NCI-H82 treated with DMSO at 0.1 percent for 48 hours (cell line): ENCODE measurements at regions not wholly inside any gene's neighbourhood (a gene's known extent, or its start where the extent isn't known, plus 50 kb on each side); places are given as distances from the start of the nearest gene placed in this dataset.
"Not testable (repeated sequence)": the region's sequence is repeated elsewhere in the genome, so short reads cannot be mapped to it uniquely, and the experiment has no call there.

Experiments
- DNase-seq: peaks from one replicate; lab custom pipeline; 2025; ENCODE audit not compliant: unreplicated experiment; lab: John Stamatoyannopoulos, UW

DNA sequence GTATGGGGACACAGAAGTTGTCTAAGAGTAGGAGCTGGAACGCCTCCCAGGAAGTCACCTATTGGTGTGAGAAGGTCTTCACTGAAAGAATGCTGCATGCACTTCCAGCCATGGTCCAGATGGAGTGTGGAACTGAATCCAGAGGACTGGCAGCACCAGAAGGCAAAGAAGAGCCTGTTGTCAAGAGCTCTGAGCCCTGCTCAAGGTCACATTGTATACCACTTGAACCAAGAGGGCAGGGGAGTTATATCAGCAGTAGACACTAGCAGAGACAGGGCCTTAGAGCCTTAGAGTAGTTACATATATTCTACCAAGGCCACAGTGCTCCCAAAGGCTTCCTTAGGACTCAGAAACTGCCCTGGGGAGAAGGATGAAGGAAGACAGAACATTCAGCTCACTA lies 130.8 kb upstream of the POC5 start:
- no peak for DNase-seq

DNA sequence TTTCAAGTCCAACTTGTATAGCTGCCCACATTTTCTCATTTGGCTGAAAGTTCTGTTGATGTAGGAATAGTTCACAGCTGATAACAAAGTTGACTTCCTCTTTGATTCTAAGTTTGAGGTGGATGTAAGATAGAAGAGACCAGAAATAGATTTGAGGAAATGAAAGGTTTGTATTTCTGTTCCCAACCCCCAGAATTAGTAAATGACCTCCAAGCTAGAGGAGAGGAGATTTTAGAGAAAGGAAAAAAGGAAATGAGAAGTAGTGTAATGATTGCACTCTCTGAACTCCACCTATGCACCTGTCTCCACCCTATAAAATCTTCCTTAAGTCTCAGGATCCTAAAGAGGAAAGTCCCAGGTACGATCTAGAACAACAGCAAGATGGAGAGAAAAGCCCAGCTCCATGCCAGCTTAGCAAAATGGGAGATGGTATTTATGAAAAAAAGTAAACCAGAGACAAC lies 130.4 kb upstream of the POC5 start:
- no peak for DNase-seq

DNA sequence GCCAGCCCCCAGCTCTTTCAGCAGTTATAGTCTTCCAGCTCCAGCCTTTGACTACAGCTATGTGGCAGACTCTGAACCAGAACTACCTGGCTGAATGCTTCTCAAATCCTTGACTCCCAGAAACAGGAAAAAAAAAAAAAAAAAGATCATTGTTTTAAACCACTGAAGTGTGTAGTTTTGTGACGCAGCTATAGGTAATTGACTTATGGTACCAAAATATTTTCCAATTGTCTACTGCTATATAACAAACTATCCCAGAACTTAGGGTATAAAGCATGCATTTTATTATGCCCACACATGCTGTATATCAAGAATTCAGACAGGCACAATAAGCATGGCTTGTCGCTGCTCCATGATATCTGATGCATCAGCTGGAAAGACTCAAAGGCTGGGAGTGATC lies 127.1 kb upstream of the POC5 start:
- no peak for DNase-seq

DNA sequence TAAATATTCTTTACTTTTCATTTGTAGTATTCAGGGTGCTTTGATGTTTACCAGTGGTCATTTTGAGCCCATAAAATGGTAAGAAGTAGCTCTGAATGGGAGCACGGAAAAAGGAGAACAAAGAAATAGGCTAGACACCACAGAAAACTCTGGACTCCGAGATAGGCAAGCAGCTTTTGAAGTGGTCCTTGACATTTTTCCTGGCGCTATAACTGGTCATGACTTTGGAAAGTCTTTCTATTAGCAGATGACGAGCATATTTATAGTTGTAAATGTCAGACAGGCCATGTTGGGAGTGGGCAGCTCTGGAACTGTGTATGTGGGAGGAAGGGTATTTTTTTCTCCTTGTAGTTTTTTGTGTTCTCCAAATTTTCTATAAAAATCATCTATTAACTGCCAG lies 126.1 kb upstream of the POC5 start:
- DNase-seq = no peak

DNA sequence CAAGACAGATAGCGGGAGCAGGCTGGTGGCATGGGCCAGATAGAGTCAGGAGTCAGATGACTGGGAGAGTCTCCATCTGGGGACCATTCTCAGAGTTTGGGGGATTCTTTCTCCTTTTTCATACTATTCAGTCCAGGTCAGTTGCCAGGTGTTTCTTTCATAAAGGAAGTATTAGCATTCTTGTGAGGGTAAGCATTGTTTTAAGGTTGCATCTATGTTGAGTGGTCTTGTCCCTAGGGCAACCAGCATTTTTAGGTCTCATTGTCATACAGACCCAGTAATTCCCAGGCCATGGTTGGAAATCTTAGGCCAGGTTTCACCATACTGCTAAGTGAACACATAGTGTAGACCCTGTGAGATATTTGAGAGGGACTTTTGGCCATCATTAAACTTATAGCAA lies 122.3 kb upstream of the POC5 start:
- no peak for DNase-seq

DNA sequence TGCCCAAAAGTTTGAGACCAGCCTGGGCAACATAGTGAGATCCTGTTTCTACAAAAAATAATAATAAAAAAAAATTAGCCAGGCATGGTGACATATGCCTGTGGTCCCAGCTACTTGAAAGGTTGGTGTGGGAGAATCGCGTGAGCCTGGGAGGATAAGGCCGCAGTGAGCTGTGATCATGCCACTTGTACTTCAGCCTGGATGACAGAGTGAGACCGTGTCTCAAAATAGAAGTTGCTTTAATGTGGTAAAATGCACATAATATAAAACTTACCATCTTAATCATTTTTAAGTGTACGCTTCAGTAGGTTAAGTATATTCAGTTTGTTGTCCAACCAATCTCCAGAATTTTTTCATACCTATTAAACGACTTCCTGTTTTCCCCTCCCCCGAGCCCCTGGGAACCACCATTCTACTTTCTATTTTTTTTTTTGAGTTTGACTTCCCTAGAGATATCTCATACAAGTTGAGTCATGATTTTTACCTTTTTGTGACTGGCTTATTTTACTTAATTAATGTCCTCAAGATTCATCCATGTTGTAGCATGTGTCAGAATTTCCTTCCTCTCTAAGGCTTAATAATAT lies 120.1 kb upstream of the POC5 start:
- DNase-seq = no peak

DNA sequence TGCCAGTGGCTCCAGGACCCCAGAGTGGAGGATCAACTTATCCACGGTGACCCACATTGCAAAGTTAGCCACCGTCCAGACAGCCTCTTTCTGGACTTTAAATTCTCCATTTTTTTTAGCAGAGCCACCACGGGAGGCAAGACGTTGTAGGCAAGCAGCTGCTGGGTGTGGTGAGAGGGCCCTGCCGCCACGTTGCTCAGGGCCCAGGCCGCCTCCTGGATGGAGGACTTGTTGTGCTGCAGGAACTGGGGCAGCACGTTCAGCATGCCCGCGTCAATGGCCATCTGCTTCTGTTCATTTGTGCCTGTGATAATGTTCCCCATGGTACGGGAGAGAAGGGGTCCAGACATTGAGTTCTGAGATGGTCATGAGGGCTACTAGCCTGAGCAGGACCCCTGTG lies 114.3 kb upstream of the POC5 start:
- DNase-seq = no peak

DNA sequence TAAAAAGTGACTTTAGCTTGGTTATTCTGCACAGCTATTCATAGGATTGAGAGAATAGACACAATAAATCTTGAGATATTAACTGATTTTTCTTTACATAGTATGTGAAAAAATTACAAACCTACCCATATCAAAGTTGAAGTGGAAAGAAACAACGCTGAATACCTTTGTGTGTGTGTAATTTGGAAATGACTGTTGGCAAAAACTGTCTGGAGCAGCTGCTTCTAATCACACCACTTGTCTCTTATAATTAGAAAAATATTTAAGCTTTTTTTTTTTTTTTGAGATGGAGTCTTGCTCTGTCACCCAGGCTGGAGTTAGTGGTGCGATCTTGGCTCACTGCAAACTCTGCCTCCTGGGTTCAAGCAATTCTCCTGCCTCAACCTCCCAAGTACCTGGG lies 110.8 kb upstream of the POC5 start:
- no peak for DNase-seq

DNA sequence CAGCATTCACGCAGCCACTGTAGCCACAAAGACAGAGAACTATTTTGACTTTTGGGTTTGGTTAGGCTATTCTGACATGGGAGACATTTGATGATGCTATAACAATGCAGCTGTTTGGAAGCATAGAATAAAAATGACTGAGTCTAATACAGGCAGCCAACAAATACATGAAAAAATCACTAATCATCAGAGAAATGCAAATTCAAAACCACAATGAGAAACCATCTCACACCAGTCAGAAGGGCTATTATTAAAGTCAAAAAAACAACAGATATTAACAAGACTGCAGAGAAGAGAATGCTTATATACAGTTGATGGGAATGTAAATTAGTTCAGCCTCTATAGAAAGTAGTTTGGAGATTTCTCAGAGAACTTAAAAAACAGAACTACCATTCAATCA lies 107.1 kb upstream of the POC5 start:
- no peak for DNase-seq

DNA sequence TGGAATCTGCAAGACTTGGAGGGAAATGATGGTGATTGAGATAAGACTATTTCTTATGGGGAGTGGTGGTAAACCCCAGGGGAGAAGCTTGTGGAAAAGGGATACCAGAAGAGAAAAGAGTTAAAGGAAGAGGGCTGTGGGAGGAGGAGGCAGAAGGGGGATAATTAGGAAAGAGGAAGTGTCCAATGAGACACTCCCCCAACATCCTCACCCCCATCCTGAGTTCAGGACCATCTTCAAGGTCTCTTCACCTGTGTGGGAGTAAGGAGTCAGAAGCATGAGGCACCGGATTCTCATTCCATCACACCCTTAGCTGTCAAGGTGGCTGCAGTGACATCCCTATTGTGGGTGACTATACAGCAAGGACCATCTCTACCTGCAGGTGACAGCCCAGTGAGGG lies 106.6 kb upstream of the POC5 start:
- no peak for DNase-seq

DNA sequence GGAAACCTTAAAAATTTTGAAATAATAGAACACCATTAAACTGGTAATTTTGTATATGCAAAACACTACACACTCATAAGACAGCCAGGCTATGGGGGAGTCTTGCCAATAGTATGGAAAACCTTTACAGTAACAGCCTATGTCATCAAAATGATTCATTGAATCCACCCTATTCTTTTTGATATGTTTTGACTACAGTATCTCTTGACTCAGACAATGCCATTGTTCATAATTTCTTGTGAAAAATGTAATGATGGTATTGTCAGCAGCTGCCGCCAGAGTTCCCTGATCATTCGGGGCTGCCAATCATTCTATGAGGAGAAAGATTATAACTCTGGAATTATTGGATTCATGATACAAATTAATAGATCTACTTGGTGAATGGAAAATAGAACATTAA lies 101.4 kb upstream of the POC5 start:
- DNase-seq = no peak

DNA sequence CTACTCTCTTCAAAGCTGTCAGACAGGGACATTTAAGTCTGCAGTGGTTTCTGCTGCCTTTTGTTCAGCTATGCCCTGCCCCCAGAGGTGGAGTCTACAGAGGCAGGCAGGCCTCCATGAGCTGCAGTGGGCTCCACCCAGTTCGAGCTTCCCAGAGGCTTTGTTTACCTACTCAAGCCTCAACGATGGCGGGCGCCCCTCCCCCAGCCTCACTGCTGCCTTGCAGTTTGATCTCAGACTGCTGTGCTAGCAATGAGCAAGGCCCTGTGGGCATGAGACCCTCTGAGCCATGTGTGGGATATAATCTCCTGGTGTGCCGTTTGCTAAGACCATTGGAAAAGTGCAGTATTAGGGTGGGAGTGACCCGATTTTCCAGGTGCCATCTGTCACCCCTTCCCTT lies 82.5 kb upstream of the POC5 start:
- not testable (repeated sequence) for DNase-seq

DNA sequence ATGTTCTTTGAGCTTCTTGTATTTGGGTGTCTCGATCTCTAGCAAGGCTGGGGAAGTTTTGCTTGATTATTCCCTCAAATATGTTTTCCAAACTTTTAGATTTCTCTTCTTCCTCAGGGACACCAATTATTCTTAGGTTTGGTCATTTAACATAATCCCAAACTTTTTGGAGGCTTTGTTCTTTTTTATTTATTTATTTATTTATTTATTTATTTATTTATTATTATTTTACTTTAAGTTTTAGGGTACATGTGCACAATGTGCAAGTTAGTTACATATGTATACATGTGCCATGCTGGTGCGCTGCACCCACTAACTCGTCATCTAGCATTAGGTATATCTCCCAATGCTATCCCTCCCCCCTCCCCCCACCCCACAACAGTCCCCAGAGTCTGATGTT lies 52.1 kb upstream of the POC5 start:
- DNase-seq = not testable (repeated sequence)
